Kidney (tissue), 13 donors: ENCODE measurements at regions not wholly inside any gene's neighbourhood (a gene's known extent, or its start where the extent isn't known, plus 50 kb on each side); places are given as distances from the start of the nearest gene placed in this dataset.

ENCODE experiments used
- DNase-seq, 5 donors: peaks; one replicate each; pipeline ENCODE4 v3.0.0-alpha.2; 2013 to 2020
- FAIRE-seq: peaks from 2 replicates; lab custom pipeline; 2012; peaks lifted over from hg19 to GRCh38; lab: Jason Lieb, UNC
- H3K27ac ChIP-seq, 2 donors: one replicate each; pipeline ENCODE4 v1.7.0; 2013; ENCODE audit warnings: low read depth in 2 of 2, low read length in 2 of 2, inconsistent platforms in 1 of 2
- H3K27me3 ChIP-seq: one replicate; pipeline ENCODE4 v1.7.1; 2013; ENCODE audit warnings: low read length, inconsistent platforms; ENCODE audit not compliant: control insufficient read depth, insufficient read depth
- H3K36me3 ChIP-seq, 3 donors: one replicate each; pipeline versions ENCODE4 v1.7.0 to v1.7.1; 2013; ENCODE audit warnings: low read length in 3 of 3, control low read depth in 1 of 3, inconsistent platforms in 1 of 3; ENCODE audit not compliant: insufficient read depth in 3 of 3, control insufficient read depth in 2 of 3
- H3K4me1 ChIP-seq, 3 donors: one replicate each; pipeline versions ENCODE4 v1.7.0 to v1.7.1; 2013; ENCODE audit warnings: low read length in 3 of 3, inconsistent platforms in 1 of 3, low read depth in 1 of 3; ENCODE audit not compliant: control insufficient read depth in 2 of 3, insufficient read depth in 2 of 3
- H3K4me3 ChIP-seq, 3 donors: one replicate each; pipeline versions ENCODE4 v1.7.0 to v1.8.1; 2013; ENCODE audit warnings: low read length in 3 of 3, control low read depth in 1 of 3, inconsistent platforms in 1 of 3
- H3K9ac ChIP-seq, 3 donors: one replicate each; pipeline versions ENCODE4 v1.7.0 to v1.7.1; 2013; ENCODE audit warnings: low read length in 3 of 3, control low read depth in 1 of 3, inconsistent platforms in 1 of 3
- H3K9me3 ChIP-seq, 3 donors: one replicate each; pipeline versions ENCODE4 v1.7.0 to v1.7.1; 2013; ENCODE audit warnings: low read length in 3 of 3, control low read depth in 1 of 3, inconsistent platforms in 1 of 3; ENCODE audit not compliant: control insufficient read depth in 2 of 3, insufficient read depth in 1 of 3
- CTCF ChIP-seq: IDR thresholded peaks from 3 replicates; pipeline ENCODE4 v1.5.1; 2012; ENCODE audit warnings: mild to moderate bottlenecking, moderate library complexity, borderline replicate concordance; ENCODE audit not compliant: insufficient read depth; ENCODE audit errors: extremely low read depth
- intact Hi-C: fragments of 100-400 bp; cut with DNase I; formaldehyde crosslinking; loops from one replicate; pipeline ENCODE4 v1.11.1; 2022
- donor health status: control.
- donor health status: control.
- donor health status: control.
- donor health status: control.
- donor health status: control.
- donor health status: DM: yes; HTN: yes; CAD: no.
- donor health status: Normal renal cell carcinoma (clear cell type).

GRCh38 chrX:26334232-26334631 lies 118.3 kb downstream of the MAGEB5 start:
- no peak overlapping the region for H3K4me3 ChIP-seq
- FAIRE-seq, result no peak
- no peak overlapping the region for H3K27ac ChIP-seq
- no peaks in the 10 kb centered on the region for H3K27me3 ChIP-seq
- H3K9me3 ChIP-seq, result no peaks in the 10 kb centered on the region
- intact Hi-C loops, result no loop called here
- TF ChIP-seq CTCF, result no peak
- H3K9ac ChIP-seq, result no peak overlapping the region
- H3K36me3 ChIP-seq, result no peaks in the 10 kb centered on the region
- no peaks in the 10 kb centered on the region for H3K4me1 ChIP-seq
- peak in 1 of 5 donors; percentile 35 for DNase-seq

DNA sequence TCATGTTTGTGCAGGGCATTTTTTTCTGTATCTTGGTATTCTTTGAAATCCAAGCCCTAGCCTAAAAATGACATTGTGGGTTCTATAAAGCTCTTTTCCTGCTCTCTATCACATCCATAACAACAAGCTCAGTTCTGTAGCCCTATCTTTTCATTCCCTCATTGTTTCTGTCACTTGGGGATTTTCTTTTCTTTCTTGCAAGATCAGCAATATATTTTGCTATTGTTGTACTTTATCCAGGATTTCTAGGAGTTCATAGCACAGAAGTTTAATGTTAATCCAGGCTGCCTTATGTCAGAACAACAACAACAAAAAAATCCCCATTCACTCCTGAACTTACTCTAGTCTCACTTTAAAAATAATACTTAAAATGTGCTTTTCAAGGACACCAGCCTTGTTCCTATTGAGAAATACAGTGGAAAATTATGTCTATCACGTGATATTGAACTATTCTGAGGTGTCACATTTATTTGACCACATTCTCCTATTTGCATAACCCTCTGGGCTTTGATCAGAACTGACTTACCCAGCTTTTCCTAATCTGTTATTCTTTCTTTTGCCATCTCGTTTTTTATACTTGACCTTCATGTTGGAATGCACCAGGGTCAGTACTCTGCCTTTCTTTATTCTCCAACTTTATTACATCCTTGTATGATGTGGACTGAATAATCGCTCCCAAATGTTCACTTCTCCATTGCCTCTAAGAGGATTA lies 112.8 kb downstream of the MAGEB5 start:
- intact Hi-C loops, result no loop called here
- no peaks in the 10 kb centered on the region for H3K27me3 ChIP-seq
- FAIRE-seq (no peak), DNase-seq (no peak)
- H3K4me1 ChIP-seq, result no peaks in the 10 kb centered on the region
- no peak overlapping the region for H3K4me3 ChIP-seq
- no peaks in the 10 kb centered on the region for H3K36me3 ChIP-seq
- no peak for TF ChIP-seq CTCF
- no peak overlapping the region for H3K27ac ChIP-seq
- no peak overlapping the region for H3K9ac ChIP-seq
- H3K9me3 ChIP-seq, result no peaks in the 10 kb centered on the region

GRCh38 chrX:26309262-26309661 lies 93.3 kb downstream of the MAGEB5 start:
- DNase-seq, result no peak
- intact Hi-C loops, result no loop called here
- Histone ChIP-seq H3K27me3 (no peaks in the 10 kb centered on the region), H3K4me3 (no peak overlapping the region), H3K27ac (no peak overlapping the region), H3K36me3 (no peaks in the 10 kb centered on the region), H3K9me3 (no peaks in the 10 kb centered on the region), H3K4me1 (no peaks in the 10 kb centered on the region), H3K9ac (no peak overlapping the region)
- no peak for TF ChIP-seq CTCF
- no peak for FAIRE-seq

- Histone ChIP-seq H3K9ac (no peak overlapping the region), H3K27me3 (no peaks in the 10 kb centered on the region), H3K4me3 (no peak overlapping the region), H3K4me1 (no peaks in the 10 kb centered on the region), H3K36me3 (no peaks in the 10 kb centered on the region), H3K27ac (no peak overlapping the region), H3K9me3 (no peaks in the 10 kb centered on the region)
- FAIRE-seq (no peak), DNase-seq (no peak)
- TF ChIP-seq CTCF, result no peak
- intact Hi-C loops, result no loop called here
Measured at GRCh38 chrX:26295425-26295824, 79.5 kb downstream of the MAGEB5 start.
